ENCODE measurements at regions not wholly inside any gene's neighbourhood (a gene's known extent, or its start where the extent isn't known, plus 50 kb on each side); places are given as distances from the start of the nearest gene placed in this dataset.

- FAIRE-seq (no peak), DNase-seq (ENCODE audit: low read depth, low spot score) (no peak)
- CTCF ChIA-PET = no interaction called here
- H3K27ac ChIP-seq (ENCODE audit: insufficient read depth, low read depth, low read length) = no peak overlapping the region
- H3K4me3 ChIP-seq (replicated peaks in 1 of 3; ENCODE audit: insufficient read depth in 1 of 3, low read depth in 1 of 3, low read length in 3 of 3) = no peak overlapping the region
- H3K36me3 ChIP-seq (ENCODE audit: control insufficient read depth in 2 of 2, extremely low read depth in 1 of 2, insufficient read depth in 2 of 2, low read length in 2 of 2) = no peaks in the 10 kb centered on the region
- H3K9me1 ChIP-seq (replicated peaks; ENCODE audit: control insufficient read depth, extremely low read depth, insufficient read depth, low read length) = no peaks in the 10 kb centered on the region
- no peak overlapping the region for H2AFZ ChIP-seq (ENCODE audit: low read depth, low read length)
- no peak overlapping the region for H3K9ac ChIP-seq (replicated peaks; ENCODE audit: extremely low read depth, insufficient read depth, low read length)
- no TSS peak for BruUV-seq (replicated peaks)
- H4K20me1 ChIP-seq (replicated peaks; ENCODE audit: control insufficient read depth, extremely low read depth, insufficient read depth, low read length) = no peaks in the 10 kb centered on the region
- H3K27me3 ChIP-seq (ENCODE audit: control insufficient read depth in 2 of 2, insufficient read depth in 2 of 2, low read length in 2 of 2) = no peaks in the 10 kb centered on the region
- no peaks in the 10 kb centered on the region for H3K4me1 ChIP-seq (ENCODE audit: control insufficient read depth, extremely low read depth, insufficient read depth, low read length)
- no peaks in the 10 kb centered on the region for H3K79me2 ChIP-seq (ENCODE audit: control insufficient read depth, insufficient read depth, low read length)
- H3K4me2 ChIP-seq (ENCODE audit: insufficient read depth, low read length) = no peak overlapping the region
- POLR2A ChIA-PET = no interaction called here
- H3K9me3 ChIP-seq (replicated peaks; ENCODE audit: control insufficient read depth, insufficient read depth, low read length) = no peaks in the 10 kb centered on the region
- dilution Hi-C loops (cut with MboI; ENCODE audit: extremely low pct_ligation_motif_present, low sequenced_read_pairs) (no loop called here), intact Hi-C loops (cut with micrococcal nuclease) (no loop called here)
- TF ChIP-seq MYC (IDR thresholded peaks at IDR 0.05; ENCODE audit: low read depth, low read length) (no peak), EZH2 (IDR thresholded peaks at IDR 0.05; ENCODE audit: borderline replicate concordance, low read depth, low read length, severe bottlenecking) (no peak), GATA2 (IDR thresholded peaks at IDR 0.05; ENCODE audit: insufficient read depth, insufficient read length, low read depth, low read length) (no peak), POLR2AphosphoS5 (IDR thresholded peaks at IDR 0.05; ENCODE audit: insufficient read depth, low read depth, low read length) (no peak), MAX (IDR thresholded peaks at IDR 0.05; ENCODE audit: insufficient read depth, insufficient read length) (no peak), POLR2A (IDR thresholded peaks at IDR 0.05; ENCODE audit: low read depth, low read length) (no peak), FOS (IDR thresholded peaks at IDR 0.05; ENCODE audit: borderline replicate concordance, insufficient read depth, low read length) (no peak), JUN (IDR thresholded peaks at IDR 0.05; ENCODE audit: borderline replicate concordance, insufficient read depth, insufficient read length, low read depth) (no peak), CTCF (IDR thresholded peaks at IDR 0.05; ENCODE audit: extremely low read depth in 1 of 2, insufficient read depth in 1 of 2, low read depth in 1 of 2, low read length in 2 of 2) (no peak)
Measured at GRCh38 chr16:76222853-76223252, 54.3 kb upstream of the CNTNAP4 start.

All from endothelial cell of umbilical vein (primary cell).